Fibroblast of skin of left biceps (primary cell): ENCODE measurements at regions not wholly inside any gene's neighbourhood (a gene's known extent, or its start where the extent isn't known, plus 50 kb on each side); places are given as distances from the start of the nearest gene placed in this dataset.

ENCODE experiments used
- DNase-seq, 2 experiments: peaks; one replicate each; pipeline ENCODE4 v3.0.0-alpha.2; 2013; ENCODE audit warnings: low read depth in 2 of 2

- DNase-seq, result no peak
Observed at GRCh38 chr4:119715490-119716445, 87.2 kb upstream of the PDE5A start.

GRCh38 chr4:119709418-119709817 lies 80.8 kb upstream of the PDE5A start:
- DNase-seq, result no peak

- no peak for DNase-seq
Observed at GRCh38 chr4:119707336-119707735, 78.7 kb upstream of the PDE5A start.

GRCh38 chr4:119706804-119707203 lies 78.2 kb upstream of the PDE5A start:
- no peak for DNase-seq

- DNase-seq, result no peak
Observed at GRCh38 chr4:119697887-119698393, 69.3 kb upstream of the PDE5A start.

DNA sequence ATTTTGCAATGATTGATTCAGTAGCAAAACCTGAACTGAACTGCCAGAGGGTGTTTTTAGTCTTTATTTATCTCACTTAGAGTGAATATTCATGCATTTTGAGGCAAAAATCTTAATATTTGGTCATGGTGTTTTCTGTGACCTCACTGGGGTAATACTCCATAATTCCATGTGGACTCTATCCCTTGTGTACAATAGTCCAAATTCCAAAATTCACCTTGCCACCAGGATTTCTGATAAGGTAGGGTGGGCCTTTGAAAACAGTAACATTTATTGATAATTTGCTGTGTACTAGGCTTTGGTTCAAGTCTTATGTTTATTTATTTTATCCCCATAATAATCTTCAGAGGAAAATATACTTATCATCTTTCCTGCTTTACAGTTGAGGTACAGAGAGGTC lies 68.4 kb upstream of the PDE5A start:
- DNase-seq, result no peak

GRCh38 chr4:119695216-119695615 lies 66.6 kb upstream of the PDE5A start:
- no peak for DNase-seq

- DNase-seq, result no peak
Observed at GRCh38 chr4:119693126-119693525, 64.5 kb upstream of the PDE5A start.

DNA sequence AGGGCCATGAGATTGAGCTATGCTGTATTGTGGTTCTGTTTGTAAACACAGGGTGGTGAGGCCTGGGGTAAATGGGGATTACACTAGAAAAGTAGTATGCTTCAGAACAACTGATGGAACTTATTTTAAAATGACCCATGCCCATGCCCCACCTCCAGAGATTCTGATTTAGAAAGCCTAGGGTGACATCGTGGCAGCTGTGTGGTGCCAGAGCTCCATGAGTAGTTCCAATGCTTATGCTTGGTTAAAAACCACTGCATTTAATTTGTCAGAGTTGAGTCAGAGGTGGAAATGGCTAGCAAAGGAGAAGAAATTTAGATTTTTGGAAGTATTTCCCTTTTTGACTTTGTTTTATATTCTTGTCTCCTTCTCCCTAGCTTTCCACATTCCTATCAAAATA lies 63.4 kb upstream of the PDE5A start:
- DNase-seq, result peak in 1 of 2 experiments; percentile 3

GRCh38 chr4:119690871-119691270 lies 62.3 kb upstream of the PDE5A start:
- no peak for DNase-seq

- DNase-seq, result no peak
Observed at GRCh38 chr4:119688446-119688845, 59.8 kb upstream of the PDE5A start.

DNA sequence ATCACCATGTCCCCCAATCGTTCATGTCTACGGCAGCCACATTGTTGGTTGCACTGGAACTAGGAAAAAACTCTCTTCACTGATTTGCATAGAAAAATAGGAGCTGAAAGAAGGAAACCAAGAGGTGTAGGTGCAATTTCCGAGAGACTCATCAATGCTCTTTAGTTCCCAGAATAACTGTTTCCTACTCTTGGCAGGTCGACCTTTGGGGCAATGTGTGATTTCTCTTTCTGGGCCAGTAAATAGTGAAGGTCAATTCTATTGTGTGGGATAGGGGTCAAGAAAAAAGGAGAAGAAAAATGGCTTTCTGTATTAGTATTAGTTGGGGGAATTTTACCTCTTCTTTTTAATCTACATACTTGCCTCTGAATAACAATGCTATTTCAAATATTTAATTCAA lies 55.9 kb upstream of the PDE5A start:
- DNase-seq, result no peak

DNA sequence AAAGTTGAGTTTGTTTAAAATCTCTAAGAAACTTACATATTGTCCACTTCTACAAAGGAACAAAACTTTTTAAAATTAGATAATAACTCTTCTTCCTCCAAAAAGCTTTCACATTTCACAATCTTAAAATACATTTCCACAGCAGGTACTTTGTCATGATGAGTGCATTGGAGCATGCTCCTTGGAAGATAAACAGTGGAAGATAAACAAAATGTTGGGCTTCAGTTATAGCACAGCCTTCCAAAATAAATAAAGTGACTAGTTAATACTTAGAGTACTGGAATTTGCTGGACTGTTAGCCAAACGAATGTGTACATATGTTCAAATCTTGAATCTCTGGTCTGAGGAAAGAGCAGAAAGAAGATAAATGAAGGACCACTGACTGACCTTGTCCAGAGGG lies 54.9 kb upstream of the PDE5A start:
- no peak for DNase-seq

- no peak for DNase-seq
Observed at GRCh38 chr4:119682099-119682498, 53.5 kb upstream of the PDE5A start.

GRCh38 chr4:119679251-119679650 lies 50.6 kb upstream of the PDE5A start:
- DNase-seq, result no peak

GRCh38 chr4:119678761-119679160 lies 50.2 kb upstream of the PDE5A start:
- DNase-seq, result no peak
